NCI-H2107 treated with DMSO at 0.1 percent for 48 hours (cell line): ENCODE measurements at regions not wholly inside any gene's neighbourhood (a gene's known extent, or its start where the extent isn't known, plus 50 kb on each side); places are given as distances from the start of the nearest gene placed in this dataset.
"Not testable (repeated sequence)": the region's sequence is repeated elsewhere in the genome, so short reads cannot be mapped to it uniquely, and the experiment has no call there.

ENCODE experiments used
- DNase-seq: peaks from one replicate; lab custom pipeline; 2025; ENCODE audit not compliant: unreplicated experiment; lab: John Stamatoyannopoulos, UW

DNA sequence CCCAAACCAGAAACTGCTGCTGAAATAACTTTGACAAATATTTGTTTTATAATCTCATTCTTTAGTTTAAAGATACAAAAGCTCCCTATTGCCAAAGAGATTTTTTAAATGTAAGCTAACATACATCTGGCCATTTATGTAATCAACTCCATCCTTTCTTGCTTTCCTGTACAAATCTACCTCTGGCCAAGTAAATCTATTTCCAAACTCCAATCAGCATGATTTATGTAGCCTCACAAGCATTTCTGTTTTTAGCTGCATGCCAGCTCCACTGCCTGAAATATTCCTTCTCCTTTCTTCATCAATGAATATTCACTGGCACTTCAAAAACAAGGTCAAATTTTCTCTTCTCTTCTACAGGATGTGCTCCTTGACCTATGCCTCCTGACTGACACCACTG, 80.0 kb downstream of the SHOX2 start:
- no peak for DNase-seq

DNA sequence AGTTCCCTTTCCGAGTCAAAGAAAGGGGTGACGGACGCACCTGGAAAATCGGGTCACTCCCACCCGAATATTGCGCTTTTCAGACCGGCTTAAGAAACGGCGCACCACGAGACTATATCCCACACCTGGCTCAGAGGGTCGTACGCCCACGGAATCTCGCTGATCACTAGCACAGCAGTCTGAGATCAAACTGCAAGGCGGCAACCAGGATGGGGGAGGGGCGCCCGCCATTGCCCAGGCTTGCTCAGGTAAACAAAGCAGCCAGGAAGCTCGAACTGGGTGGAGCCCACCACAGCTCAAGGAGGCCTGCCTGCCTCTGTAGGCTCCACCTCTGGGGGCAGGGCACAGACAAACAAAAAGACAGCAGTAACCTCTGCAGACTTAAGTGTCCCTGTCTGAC, 86.3 kb downstream of the SHOX2 start:
- not testable (repeated sequence) for DNase-seq

DNA sequence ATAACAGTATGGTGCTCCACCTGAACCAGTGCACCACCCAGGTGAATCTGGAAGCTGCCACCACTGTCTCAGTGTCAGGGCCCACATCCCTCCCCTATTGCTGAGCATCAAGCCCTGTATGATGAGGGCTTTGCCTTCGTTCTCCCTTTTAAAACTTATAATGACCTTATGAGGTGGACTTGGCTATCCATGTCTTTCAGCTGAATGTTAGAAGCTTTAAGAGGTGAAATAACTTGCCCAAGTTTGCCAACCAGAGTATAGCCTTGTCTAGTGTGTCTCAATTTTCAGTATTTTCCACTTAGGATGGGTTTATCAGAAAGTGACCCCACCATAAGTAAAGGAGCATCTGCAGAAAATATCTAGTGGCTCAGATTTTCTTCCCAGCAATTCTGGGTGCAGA, 87.8 kb downstream of the SHOX2 start:
- no peak for DNase-seq

DNA sequence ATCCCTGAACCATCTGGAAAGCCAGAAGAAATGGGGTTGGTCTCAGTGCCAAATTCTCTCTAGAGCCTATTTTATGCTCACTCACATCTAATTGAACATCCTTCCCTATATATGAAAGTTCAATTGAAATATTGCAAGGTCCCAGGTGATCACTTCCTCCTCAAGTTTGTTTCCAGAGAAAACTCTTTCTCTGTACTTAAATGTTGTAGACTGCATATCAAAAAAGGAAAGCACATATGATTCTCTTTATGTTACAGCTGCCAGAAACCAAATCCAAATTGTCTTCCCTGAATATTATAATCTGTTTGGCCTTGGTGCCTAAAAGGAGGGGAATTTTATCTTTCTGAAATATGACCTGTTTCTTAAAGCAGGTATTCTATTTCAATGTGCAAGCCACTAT, 93.3 kb downstream of the SHOX2 start:
- no peak for DNase-seq

DNA sequence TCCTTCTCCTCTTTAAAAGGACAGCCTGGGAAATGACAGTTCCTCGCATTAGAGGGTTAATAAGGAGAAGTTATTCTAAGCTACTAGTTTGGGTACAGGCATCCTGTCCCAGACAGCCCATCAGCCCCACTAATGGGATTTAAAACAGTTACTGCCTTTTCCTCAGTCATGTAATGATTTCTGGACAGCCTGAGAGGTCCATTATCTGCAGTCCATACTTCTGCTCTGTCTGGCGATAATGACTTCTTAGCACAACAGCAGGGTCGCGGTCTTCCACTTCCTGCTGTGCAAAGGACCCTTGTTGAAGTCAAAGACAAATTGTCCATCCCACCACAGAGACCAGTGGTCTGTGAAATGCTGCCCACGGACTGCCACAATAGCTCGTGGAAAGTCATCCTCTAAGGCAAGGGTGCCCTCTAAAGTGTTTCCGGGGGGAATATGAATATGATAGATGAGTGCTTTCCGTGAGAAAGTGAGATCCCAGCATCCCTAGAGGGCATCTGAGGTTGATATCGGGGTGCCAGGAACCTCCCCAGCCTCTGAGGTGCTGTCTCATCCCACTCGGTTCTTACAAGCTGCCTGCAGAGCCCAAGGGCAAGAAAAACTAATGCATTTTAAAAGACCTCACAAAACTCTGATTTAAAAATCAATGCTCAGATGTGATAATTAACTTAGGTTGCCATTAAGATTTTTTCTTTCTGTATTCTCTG, 100.7 kb downstream of the SHOX2 start:
- no peak for DNase-seq

DNA sequence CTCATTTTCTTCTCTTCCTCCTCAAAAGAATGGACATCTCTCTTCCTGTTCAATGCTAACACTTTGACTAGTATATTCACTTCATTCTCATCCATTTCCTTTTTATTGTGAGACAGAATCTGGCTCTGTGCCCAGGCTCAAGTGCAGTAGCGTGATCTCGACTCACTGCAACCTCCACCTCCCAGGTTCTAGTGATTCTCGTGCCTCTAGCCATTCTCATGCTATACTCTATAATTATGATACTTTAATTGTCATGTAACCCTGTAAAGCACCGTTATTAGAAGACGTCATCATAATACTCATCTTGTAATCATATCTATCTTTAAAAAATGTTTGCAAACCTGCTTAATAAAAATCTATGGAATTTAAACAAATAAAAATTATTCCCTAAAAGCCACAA, 107.0 kb downstream of the SHOX2 start:
- peak; percentile 39 for DNase-seq

DNA sequence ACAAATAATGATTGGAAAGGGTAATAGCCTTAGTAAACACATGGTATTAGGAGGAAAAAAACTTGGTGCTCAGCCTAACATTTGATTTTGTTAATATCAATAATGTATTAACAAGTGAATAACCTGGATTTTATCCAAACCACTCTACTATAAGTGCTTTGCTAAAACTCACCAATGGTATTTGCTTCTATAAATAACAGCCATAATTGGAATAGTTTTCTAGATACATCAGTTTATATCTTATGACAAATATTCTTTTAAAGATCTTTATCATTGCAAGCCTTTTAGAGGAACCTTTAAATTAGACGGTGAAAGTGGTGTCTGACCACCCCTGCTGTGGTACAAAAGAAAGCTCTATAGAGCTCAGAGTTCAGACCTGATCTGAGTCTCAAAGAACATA, 123.9 kb downstream of the SHOX2 start:
- DNase-seq: no peak

DNA sequence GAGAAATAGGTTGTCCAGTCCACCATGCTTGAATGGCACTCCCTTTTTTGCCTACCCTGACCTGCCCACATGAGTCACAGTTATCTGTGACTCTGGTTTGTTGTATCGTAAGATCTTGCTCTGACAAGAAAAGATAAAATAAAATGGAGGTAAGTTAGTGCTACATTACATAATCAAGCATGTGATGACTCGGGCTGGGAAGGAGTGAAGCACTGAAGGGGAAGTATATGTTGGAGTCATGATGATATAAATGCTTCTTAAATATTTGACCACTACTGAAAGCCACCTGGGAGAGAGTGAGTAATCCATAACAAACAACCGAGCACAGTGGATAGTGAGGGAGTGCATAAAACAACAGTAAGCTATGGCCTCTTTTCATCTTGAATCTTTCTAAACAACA, 124.4 kb downstream of the SHOX2 start:
- DNase-seq: no peak

DNA sequence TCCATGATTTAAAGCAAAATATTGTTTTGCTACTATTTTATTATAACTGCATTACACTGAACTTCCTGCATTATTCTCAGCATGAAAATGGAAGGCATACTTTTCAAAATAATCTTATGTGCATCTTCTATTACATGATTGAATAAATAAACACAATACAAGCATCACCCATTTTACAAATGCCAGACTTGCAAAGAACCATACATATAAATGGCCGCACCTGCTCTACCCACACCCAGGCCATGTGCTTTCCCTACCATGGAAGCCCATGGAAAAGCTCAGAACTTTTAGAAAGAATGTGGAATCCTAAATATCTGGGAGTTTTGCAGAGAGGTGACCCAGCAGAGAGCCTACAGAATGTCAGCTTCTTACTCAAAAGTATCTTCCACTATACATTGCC, 127.2 kb downstream of the SHOX2 start:
- DNase-seq: no peak

DNA sequence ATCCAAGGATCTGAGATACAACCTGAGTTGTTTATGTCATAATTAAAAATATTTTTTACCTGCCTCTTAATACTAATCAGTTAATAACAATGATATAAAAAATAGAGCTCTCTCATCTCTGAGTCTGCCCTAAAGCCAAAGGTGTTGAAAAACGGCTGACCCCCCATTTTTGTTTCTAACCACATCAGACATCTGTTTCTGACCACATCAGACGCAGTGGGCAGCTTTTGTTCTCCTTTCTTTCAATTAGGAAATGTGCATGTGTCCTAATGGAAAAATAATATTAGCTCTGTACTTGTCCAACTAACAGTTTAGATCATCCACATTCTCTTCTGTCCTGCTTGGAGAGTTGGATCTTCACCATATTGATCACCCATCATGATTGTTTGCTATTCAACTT, 144.6 kb downstream of the SHOX2 start:
- no peak for DNase-seq

DNA sequence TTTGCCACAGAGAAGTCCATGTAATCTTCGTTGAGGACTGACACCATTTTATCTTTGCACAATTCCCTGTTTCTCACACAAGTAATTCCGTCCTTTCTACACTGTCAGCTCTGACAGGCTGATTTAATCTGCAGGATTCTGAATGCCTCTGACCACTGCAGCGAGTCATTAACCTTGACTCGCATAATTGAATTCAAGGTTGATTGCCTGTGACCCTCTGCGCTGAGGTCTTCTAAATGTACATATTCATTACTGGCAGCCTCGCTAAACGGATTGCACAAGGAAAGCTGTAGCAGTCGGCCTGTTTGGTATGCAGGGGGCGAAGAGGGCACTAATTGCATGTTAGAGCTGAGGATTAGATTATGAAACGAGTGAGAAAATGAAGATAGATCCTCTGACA, 147.8 kb downstream of the SHOX2 start:
- no peak for DNase-seq

DNA sequence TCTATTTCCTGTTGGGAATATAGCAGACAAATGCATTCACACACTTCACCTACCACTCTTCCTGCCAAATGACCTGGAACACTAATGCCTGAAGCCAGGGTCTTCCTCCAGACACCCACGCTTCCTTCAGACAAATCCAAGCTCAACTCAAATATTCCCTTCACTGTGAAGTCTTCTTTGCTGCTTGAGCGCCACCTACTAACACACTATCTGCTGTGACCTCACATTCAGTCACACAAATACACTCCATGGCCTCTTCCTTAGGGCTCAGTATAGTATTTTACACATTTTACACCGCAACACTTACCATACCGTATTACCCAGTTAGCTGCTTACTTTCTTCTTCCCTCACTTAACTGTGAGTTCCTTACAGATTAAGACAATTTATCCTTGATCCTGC, 149.4 kb downstream of the SHOX2 start:
- DNase-seq: no peak

DNA sequence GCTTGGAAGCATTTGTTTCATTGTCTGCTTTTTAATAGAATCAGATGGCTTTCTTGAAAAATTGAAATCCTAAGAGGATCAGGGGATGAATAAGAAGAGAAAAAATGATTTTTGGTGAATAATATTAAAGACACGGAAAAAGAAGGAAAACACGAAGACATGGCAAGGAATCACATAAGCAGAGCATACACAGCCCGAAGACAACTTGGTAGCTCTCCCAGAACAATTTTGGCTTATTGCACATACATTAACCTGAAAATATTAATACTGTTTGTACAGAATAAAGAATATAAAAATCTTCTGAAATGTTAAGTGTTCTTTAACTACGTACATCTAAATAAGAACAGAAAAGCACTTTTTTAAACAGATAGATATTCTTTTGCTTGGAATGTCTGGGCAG, 150.0 kb downstream of the SHOX2 start:
- DNase-seq: no peak

DNA sequence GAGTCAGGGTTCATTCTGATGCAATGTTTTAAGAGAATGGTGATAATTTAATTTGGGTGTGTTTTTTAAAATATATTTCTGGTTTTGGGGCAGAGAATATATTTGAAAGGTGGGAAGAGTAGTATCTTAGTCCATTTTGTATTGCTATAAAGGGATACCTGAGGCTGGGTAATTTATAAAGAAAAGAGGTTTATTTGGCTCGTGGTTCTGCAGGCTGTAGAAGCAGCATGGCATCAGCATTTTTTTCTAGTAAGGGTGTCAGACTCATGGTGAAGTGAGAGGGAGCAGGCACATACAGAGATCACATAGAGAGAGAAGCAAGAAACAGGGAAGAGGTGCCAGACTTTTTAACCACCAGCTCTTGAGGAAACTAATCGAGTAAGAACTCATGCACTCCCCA, 152.7 kb downstream of the SHOX2 start:
- DNase-seq: no peak

DNA sequence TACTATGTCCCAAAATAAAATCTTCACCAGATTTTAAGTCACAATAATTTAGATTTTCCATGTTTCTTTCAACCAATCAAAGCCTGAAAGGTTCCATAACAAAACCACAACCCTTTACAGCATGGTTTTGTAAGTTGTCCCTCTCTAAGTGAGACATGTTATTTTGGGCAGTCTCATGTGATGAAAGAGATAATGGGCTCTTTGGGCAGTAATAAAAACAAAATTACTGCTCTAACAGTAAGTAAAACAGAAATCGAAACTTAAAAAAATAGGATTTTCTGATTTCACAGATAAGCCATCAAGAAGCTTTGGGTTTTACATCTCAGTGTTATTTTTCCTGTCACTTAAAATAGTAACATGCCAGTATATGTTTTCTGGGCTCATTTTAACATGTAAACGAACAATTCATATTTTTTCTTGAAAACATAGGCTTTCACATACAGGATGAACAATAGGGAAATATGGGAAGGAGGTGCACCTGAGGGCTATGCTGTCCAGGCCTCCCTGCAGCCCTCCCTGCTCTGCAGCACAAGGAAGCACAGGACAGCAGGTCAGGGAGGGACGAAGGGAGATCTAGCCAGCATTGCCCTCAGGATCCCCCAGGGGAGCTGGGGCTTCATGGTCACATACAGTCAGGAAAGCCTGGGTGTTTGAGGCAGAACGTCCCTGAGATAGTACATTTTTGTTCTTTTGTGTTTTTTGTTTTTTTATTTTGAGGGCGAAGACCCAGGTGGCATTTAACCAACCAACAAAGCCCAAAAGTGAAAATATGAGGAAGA, 157.4 kb downstream of the SHOX2 start:
- no peak for DNase-seq

DNA sequence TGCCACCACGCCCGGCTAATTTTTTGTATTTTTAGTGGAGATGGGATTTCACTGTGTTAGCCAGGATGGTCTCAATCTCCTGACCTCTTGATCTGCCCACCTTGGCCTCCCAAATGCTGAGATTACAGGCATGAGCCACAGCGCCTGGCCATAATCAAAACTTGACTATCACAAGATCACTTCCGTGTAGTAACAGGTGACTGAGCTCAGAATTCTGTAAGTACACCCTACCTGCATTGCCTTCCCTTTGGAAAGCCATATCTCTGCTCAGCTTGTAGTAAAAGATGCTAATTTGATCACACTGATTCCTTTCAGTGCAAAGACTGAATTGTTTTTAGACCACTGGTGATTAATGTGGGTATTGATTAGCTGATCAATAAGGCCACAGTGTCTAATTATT, 167.1 kb downstream of the SHOX2 start:
- DNase-seq: no peak

DNA sequence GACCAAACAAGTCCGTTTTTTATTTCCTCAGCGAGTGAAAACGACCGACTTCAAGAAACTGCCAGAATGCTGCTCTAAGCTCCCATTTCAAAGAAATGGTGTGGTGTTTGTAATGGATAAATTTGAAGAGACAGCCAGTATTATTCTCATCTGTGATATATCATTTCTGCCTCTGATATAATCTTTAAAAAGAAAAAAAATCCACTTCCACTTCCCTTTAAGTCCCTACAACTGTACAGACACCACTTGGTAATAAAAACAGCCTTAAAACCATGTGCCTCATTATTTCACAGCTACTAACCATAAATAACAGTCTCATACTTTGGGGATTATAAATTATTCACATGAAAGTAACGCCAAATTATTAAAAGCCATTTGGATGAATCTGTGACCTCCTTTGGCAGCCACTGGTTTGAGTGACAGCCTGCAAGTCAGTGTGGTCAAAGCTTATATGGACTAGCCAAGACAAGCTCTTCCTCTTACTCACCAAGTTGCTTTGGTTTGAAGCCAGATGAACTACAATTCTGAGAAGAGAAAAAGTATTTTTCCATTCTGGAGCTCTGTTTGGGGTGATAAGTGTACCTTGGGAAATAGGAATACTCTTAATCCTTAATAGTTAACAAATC, 168.0 kb downstream of the SHOX2 start:
- DNase-seq: no peak

DNA sequence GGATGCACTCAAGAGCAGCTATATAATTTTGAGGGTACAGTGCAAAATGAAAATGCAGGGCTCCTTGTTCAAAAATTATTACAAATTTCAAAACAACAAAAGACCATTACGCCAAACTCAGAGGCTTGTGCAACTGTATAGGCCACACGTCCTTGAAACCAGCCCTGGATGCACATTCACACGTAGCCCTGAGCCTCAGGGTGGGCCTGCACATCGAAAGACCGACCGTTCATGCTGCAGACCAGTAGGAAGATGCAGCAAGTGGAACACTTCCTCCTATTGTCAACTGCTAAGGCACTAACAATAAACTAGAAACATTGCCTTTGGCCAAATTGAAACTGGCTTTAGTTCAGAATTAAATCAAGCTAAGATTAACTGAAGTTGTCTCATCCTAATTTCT, 174.7 kb downstream of the SHOX2 start:
- DNase-seq: no peak

DNA sequence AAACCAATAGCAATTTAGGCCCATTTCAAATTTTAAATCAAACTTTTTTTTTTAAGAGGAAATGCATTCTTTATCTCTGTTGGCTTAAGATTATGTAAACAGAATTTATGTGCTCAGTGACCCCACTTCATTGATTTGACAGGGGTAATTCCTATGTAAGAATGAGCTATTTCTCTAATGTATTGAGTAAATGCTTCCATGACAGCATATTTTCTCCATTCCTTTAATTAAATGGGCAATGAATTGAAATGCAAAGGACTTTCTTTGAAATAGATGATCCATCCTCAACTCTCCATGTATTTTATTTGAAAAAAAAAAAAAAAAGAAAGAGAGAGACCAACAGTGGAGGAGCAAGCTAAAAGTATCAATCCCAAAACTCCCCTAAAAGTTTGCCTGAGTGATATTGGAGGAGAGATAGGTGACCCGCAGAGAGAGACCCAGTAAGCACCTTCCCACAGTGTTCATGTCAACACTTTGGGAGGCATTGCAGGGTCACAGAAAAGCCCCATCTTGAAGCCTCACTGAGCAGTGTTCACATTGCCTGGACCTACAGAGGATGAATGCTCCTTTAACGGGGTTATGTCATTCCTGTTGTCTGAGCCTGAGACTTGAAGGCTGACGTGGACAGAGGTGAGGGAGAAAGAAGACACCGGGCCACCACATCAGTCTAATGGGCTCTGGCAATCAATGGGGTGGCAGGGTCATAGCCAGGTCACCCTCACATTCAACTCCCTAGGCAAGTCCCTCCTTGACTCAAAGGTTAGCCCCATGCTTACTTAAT, 176.0 kb downstream of the SHOX2 start:
- DNase-seq: no peak

DNA sequence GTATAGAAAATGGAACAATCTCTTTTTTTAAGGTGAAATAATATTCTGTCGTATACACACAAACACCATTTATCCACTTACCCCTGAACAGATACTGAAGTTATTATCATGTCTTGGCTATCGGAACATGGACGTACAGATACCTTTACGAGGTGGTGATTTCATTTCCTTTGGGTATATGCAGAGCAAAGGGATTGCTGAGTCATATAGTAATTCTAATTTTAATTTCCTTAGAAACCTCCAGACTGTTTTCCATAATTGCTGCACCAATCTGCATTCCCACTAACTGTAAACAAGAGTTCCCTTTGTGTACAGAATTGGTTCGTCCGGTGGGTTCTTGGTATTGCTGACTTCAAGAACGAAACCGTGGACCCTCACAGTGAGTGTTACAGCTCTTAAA, 179.4 kb downstream of the SHOX2 start:
- DNase-seq: no peak

DNA sequence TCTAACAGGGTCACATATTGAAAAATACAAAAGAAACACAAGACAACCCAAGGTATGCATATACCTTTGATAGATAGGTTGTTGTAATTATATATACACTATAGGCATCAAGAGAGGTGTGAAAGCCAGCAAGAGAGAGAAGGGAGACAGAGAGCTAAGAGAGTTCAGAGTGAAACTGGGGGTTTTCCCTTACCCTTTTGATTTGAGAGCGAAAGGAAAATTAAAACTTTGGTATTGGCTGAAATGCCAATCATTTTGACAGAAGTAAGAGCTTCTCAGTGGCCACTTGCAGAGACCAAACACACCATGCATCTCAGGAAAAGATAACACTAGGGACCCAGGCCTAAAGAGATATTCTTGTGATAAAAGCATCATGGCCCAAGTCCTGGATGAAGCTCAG, 183.6 kb downstream of the SHOX2 start:
- DNase-seq: no peak

DNA sequence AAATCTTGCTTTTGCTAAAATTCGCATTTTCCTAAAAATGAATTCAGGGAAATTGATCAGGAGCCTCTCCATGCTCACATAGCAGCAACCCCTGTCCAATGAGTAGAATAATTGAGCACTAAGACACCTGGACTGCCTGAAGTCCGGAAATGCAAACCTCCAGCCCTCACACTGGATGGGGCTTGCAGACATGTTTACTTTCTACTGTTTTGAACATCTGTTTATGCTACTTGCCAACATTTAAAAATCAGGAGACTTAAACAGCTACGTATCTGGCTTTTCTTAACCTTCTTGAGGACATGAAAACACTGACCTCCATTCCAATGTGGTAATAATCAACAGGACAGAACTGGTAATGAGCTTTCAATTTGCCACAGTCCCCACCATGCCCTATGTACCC, 184.4 kb downstream of the SHOX2 start:
- DNase-seq: no peak
